B cell (primary cell): ENCODE measurements at regions not wholly inside any gene's neighbourhood (a gene's known extent, or its start where the extent isn't known, plus 50 kb on each side); places are given as distances from the start of the nearest gene placed in this dataset.
"Not testable (repeated sequence)": the region's sequence is repeated elsewhere in the genome, so short reads cannot be mapped to it uniquely, and the experiment has no call there.

Source experiments
- ATAC-seq: fragments of 200-7000 bp; cut with Tn5 transposase; one replicate; pipeline ENCODE4 v1.10.0; 2021; ENCODE audit warnings: low read depth, mild to moderate bottlenecking, moderate number of reproducible peaks, moderate library complexity
- CTCF ChIA-PET: fragments of 350-600 bp; sonication (Branson Sonifier 250); formaldehyde crosslinking; loops from one replicate; lab custom pipeline; 2021; ENCODE audit warnings: antibody characterized with exemption, inconsistent platforms; lab: Charles Lee
- POLR2A ChIA-PET: fragments of 350-600 bp; sonication (Branson Sonifier 250); formaldehyde crosslinking; loops from one replicate; lab custom pipeline; 2021; ENCODE audit warnings: antibody characterized with exemption; lab: Charles Lee
- DNase-seq: peaks from one replicate; pipeline ENCODE4 v3.0.0; 2013
- H2AFZ ChIP-seq: 2 replicates; pipeline ENCODE4 v1.6.1; 2012; ENCODE audit warnings: mild to moderate bottlenecking, low read depth, low read length; ENCODE audit not compliant: insufficient read depth, poor library complexity, severe bottlenecking
- H3K27ac ChIP-seq, 2 donors: 1 replicate in 1 of 2; 2 replicates in 1 of 2; pipeline ENCODE4 v1.5.1; 2012 to 2013; ENCODE audit warnings: low read length in 2 of 2, mild to moderate bottlenecking in 2 of 2, moderate library complexity in 1 of 2
- H3K27me3 ChIP-seq, 4 experiments: fragments of 200-600 bp in 1 of 4; sonication (generic) in 1 of 4; replicated peaks in 1 of 4; 1 replicate in 2 of 4; 2 replicates in 2 of 4; pipeline versions ENCODE4 v1.6.1 to v1.7.0; 2013 to 2016; ENCODE audit warnings: low read length in 3 of 4, mild to moderate bottlenecking in 2 of 4, mixed read lengths in 1 of 4, moderate library complexity in 1 of 4; ENCODE audit not compliant: insufficient read depth in 4 of 4, control insufficient read depth in 3 of 4; ENCODE audit errors: control extremely low read depth in 1 of 4
- H3K36me3 ChIP-seq, 2 experiments: replicated peaks in 1 of 2; 1 replicate in 1 of 2; 2 replicates in 1 of 2; pipeline versions ENCODE4 v1.6.1 to v1.7.1; 2013; ENCODE audit warnings: low read length in 1 of 2; ENCODE audit not compliant: insufficient read depth in 2 of 2, control insufficient read depth in 1 of 2; ENCODE audit errors: control extremely low read depth in 1 of 2, extremely low read depth in 1 of 2
- H3K4me1 ChIP-seq, 2 donors: fragments of 200-600 bp in 1 of 2; sonication (generic) in 1 of 2; 1 replicate in 1 of 2; 2 replicates in 1 of 2; pipeline versions ENCODE4 v1.5.1 to v1.6.1; 2013 to 2017; ENCODE audit warnings: low read length in 2 of 2; ENCODE audit not compliant: control insufficient read depth in 2 of 2, insufficient read depth in 2 of 2
- H3K4me2 ChIP-seq: replicated peaks from 2 replicates; pipeline ENCODE3; 2012; ENCODE audit warnings: mild to moderate bottlenecking, low read depth, low read length; ENCODE audit not compliant: poor library complexity, severe bottlenecking
- H3K4me3 ChIP-seq, 5 experiments: fragments of 200-600 bp in 1 of 5; sonication (generic) in 1 of 5; 1 replicate in 3 of 5; 2 replicates in 2 of 5; pipeline versions ENCODE4 v1.5.1 to v1.7.0; 2011 to 2016; ENCODE audit warnings: low read length in 4 of 5, mild to moderate bottlenecking in 4 of 5, low read depth in 2 of 5, control low read depth in 1 of 5, moderate library complexity in 1 of 5; ENCODE audit not compliant: insufficient read depth in 1 of 5; ENCODE audit errors: control extremely low read depth in 1 of 5, extremely low read depth in 1 of 5
- H3K79me2 ChIP-seq: fragments of 200-600 bp; sonication (generic); one replicate; pipeline ENCODE4 v1.6.0; 2016; ENCODE audit warnings: low read length; ENCODE audit not compliant: control insufficient read depth, insufficient read depth
- H3K9ac ChIP-seq: fragments of 200-600 bp; sonication (generic); 2 replicates; pipeline ENCODE4 v1.6.1; 2017; ENCODE audit warnings: mild to moderate bottlenecking, low read length, moderate library complexity
- H3K9me3 ChIP-seq, 3 donors: one replicate each; pipeline versions ENCODE4 v1.6.1 to v1.7.1; 2013; ENCODE audit warnings: low read length in 2 of 3; ENCODE audit not compliant: control insufficient read depth in 2 of 3, insufficient read depth in 1 of 3; ENCODE audit errors: control extremely low read depth in 1 of 3
- H4K20me1 ChIP-seq: 2 replicates; pipeline ENCODE4 v1.6.0; 2012; ENCODE audit warnings: mild to moderate bottlenecking, low read length; ENCODE audit not compliant: insufficient read depth, control insufficient read depth, poor library complexity, severe bottlenecking
- H3K27ac Mint-ChIP-seq: one replicate; pipeline ENCODE4 v1.8.0; 2021; ENCODE audit warnings: mixed read lengths
- H3K27me3 Mint-ChIP-seq: one replicate; pipeline ENCODE4 v1.8.0; 2021; ENCODE audit warnings: mixed read lengths
- H3K4me1 Mint-ChIP-seq: one replicate; pipeline ENCODE4 v1.8.0; 2021; ENCODE audit warnings: mixed read lengths
- H3K4me3 Mint-ChIP-seq: one replicate; pipeline ENCODE4 v1.8.0; 2021; ENCODE audit warnings: mixed read lengths
- H3K9me3 Mint-ChIP-seq: one replicate; pipeline ENCODE4 v1.8.0; 2022; ENCODE audit warnings: mixed read lengths; ENCODE audit not compliant: insufficient read depth
- EZH2 ChIP-seq: IDR thresholded peaks from 2 replicates; pipeline ENCODE4 v1.6.1; 2012; ENCODE audit warnings: borderline replicate concordance, low read depth, mild to moderate bottlenecking, moderate library complexity, low read length; ENCODE audit not compliant: insufficient read depth, poor library complexity, severe bottlenecking
- WGBS: methylation state at CpG from one replicate; pipeline ENCODE4 v1.1.5; 2013; ENCODE audit warnings: missing lambda C conversion rate; ENCODE audit not compliant: insufficient coverage; 5-methylcytosine and 5-hydroxymethylcytosine counted together
- intact Hi-C: fragments of 100-400 bp; cut with micrococcal nuclease; formaldehyde crosslinking; loops from one replicate; pipeline ENCODE4 v1.10.0; 2022
- TF ChIP-seq, protein P1 (sequence below): fragments of 200-600 bp; IDR thresholded peaks from one replicate; pipeline ENCODE4 v1.8.0; 2022; ENCODE audit warnings: antibody characterized with exemption, mild to moderate bottlenecking

- no peak overlapping the region for H3K4me3 ChIP-seq
- WGBS = 83% methylated on average over 4 of the region's 7 CpGs
- Mint-ChIP-seq H3K4me3 (no peak overlapping the region), H3K4me1 (no peaks in the 10 kb centered on the region), H3K9me3 (no peaks in the 10 kb centered on the region), H3K27me3 (peaks cover 27% of the 10 kb centered on the region), H3K27ac (no peak overlapping the region)
- no peak for DNase-seq
- no peak for ATAC-seq
- peaks cover 0 to 3% (median 0%) of the 10 kb centered on the region in 3 donors for H3K9me3 ChIP-seq
- ChIA-PET CTCF (interaction anchor here (1.3 kb wide), 1 partner anchor 38 kb away, joined by 4 read pairs; no protein-coding TSS in a partner anchor), POLR2A (no interaction called here)
- H4K20me1 ChIP-seq = no peaks in the 10 kb centered on the region
- H2AFZ ChIP-seq = no peak overlapping the region
- no peak overlapping the region for H3K4me2 ChIP-seq
- no peaks in the 10 kb centered on the region for H3K36me3 ChIP-seq
- H3K27ac ChIP-seq = no peak overlapping the region
- intact Hi-C loops = no loop called here
- TF ChIP-seq, protein P1, sequence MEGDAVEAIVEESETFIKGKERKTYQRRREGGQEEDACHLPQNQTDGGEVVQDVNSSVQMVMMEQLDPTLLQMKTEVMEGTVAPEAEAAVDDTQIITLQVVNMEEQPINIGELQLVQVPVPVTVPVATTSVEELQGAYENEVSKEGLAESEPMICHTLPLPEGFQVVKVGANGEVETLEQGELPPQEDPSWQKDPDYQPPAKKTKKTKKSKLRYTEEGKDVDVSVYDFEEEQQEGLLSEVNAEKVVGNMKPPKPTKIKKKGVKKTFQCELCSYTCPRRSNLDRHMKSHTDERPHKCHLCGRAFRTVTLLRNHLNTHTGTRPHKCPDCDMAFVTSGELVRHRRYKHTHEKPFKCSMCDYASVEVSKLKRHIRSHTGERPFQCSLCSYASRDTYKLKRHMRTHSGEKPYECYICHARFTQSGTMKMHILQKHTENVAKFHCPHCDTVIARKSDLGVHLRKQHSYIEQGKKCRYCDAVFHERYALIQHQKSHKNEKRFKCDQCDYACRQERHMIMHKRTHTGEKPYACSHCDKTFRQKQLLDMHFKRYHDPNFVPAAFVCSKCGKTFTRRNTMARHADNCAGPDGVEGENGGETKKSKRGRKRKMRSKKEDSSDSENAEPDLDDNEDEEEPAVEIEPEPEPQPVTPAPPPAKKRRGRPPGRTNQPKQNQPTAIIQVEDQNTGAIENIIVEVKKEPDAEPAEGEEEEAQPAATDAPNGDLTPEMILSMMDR = no peak
- no peak for TF ChIP-seq EZH2
- no peaks in the 10 kb centered on the region for H3K4me1 ChIP-seq
- no peak overlapping the region for H3K9ac ChIP-seq
- no peaks in the 10 kb centered on the region for H3K79me2 ChIP-seq
- H3K27me3 ChIP-seq = peaks cover 0 to 2% (median 0%) of the 10 kb centered on the region in 4 experiments
Measured at GRCh38 chr9:38125889-38126288, 56.9 kb upstream of the SHB start.

GRCh38 chr9:38123359-38123758 is 54.3 kb upstream of the SHB start:
- H3K4me3 Mint-ChIP-seq, POLR2A ChIA-PET, ATAC-seq, H3K4me3 ChIP-seq, H4K20me1 ChIP-seq, H3K27ac ChIP-seq, H2AFZ ChIP-seq, CTCF ChIA-PET, H3K9me3 Mint-ChIP-seq, H3K27me3 ChIP-seq, H3K27ac Mint-ChIP-seq, H3K36me3 ChIP-seq, H3K4me1 Mint-ChIP-seq, H3K4me1 ChIP-seq, H3K79me2 ChIP-seq, intact Hi-C loops, H3K4me2 ChIP-seq, H3K9me3 ChIP-seq, DNase-seq, H3K9ac ChIP-seq: not testable (repeated sequence)
- WGBS = no CpG with 5 or more reads among the region's 1 CpG
- H3K27me3 Mint-ChIP-seq = peaks cover 30% of the 10 kb centered on the region
